IMR-90 (cell line): ENCODE measurements at regions not wholly inside any gene's neighbourhood (a gene's known extent, or its start where the extent isn't known, plus 50 kb on each side); places are given as distances from the start of the nearest gene placed in this dataset.

Experiments used
- ATAC-seq: fragments of 200-7000 bp; cut with Tn5 transposase; 2 replicates; pipeline ENCODE4 v1.9.1; 2020; ENCODE audit warnings: low read depth, mild to moderate bottlenecking, moderate library complexity
- BruUV-seq: library from RNA; stranded (reverse); fragments of 400-500 nt; replicated peaks from 2 replicates; lab custom pipeline; 2021; lab: Mats Ljungman, UMichigan
- CTCF ChIA-PET: fragments of 300-600 bp; formaldehyde crosslinking; extraction: SDS; loops from one replicate; lab custom pipeline; 2021; ENCODE audit warnings: antibody characterized with exemption; lab: Yijun Ruan, JAX
- POLR2A ChIA-PET: fragments of 300-600 bp; sonication (Branson Sonifier 250); formaldehyde crosslinking; loops from one replicate; lab custom pipeline; 2022; ENCODE audit warnings: antibody characterized with exemption; ENCODE audit not compliant: unreplicated experiment; lab: Charles Lee
- DNase-seq: peaks from one replicate; pipeline ENCODE4 v3.0.0; 2013
- H2AFZ ChIP-seq: replicated peaks from 2 replicates; pipeline ENCODE3; 2013; ENCODE audit warnings: low read length, mild to moderate bottlenecking; ENCODE audit not compliant: poor library complexity
- H2AK5ac ChIP-seq: 2 replicates; pipeline ENCODE4 v1.6.1; 2013; ENCODE audit warnings: low read depth, low read length, inconsistent platforms
- H2AK9ac ChIP-seq: replicated peaks from 2 replicates; pipeline ENCODE3; 2013; ENCODE audit warnings: mild to moderate bottlenecking, low read depth, low read length, moderate library complexity; ENCODE audit not compliant: poor library complexity
- H2BK120ac ChIP-seq: 2 replicates; pipeline ENCODE4 v1.6.1; 2013; ENCODE audit warnings: low read depth, low read length, inconsistent platforms
- H2BK15ac ChIP-seq: 3 replicates; pipeline ENCODE4 v1.6.1; 2013; ENCODE audit warnings: low read depth, low read length, inconsistent platforms
- H2BK20ac ChIP-seq: 2 replicates; pipeline ENCODE4 v1.6.1; 2013; ENCODE audit warnings: low read depth, mild to moderate bottlenecking, inconsistent platforms, low read length, moderate library complexity
- H2BK5ac ChIP-seq: 2 replicates; pipeline ENCODE4 v1.6.1; 2013; ENCODE audit warnings: mild to moderate bottlenecking, low read depth, low read length, inconsistent platforms; ENCODE audit not compliant: poor library complexity, severe bottlenecking
- H3K14ac ChIP-seq: replicated peaks from 2 replicates; pipeline ENCODE4 v1.6.1; 2013; ENCODE audit warnings: low read depth, low read length, inconsistent platforms
- H3K18ac ChIP-seq: 2 replicates; pipeline ENCODE4 v1.6.1; 2013; ENCODE audit warnings: low read depth, low read length, control low read depth
- H3K23ac ChIP-seq: 2 replicates; pipeline ENCODE4 v1.6.1; 2013; ENCODE audit warnings: low read depth, low read length, inconsistent platforms
- H3K27ac ChIP-seq: 2 replicates; pipeline ENCODE4 v1.5.1; 2013; ENCODE audit warnings: mild to moderate bottlenecking, control low read depth, low read length; ENCODE audit not compliant: insufficient read depth
- H3K27me3 ChIP-seq: 2 replicates; pipeline ENCODE4 v1.6.1; 2013; ENCODE audit warnings: low read length; ENCODE audit not compliant: control insufficient read depth, insufficient read depth
- H3K36me3 ChIP-seq: 2 replicates; pipeline ENCODE4 v1.6.1; 2013; ENCODE audit warnings: low read length, mixed read lengths; ENCODE audit not compliant: control insufficient read depth, insufficient read depth
- H3K4ac ChIP-seq: 2 replicates; pipeline ENCODE4 v1.6.1; 2013; ENCODE audit warnings: low read depth, low read length, inconsistent platforms
- H3K4me1 ChIP-seq: 2 replicates; pipeline ENCODE4 v1.6.1; 2013; ENCODE audit warnings: low read length, mixed read lengths; ENCODE audit not compliant: control insufficient read depth, insufficient read depth
- H3K4me2 ChIP-seq: 2 replicates; pipeline ENCODE4 v1.6.1; 2013; ENCODE audit warnings: low read depth, mild to moderate bottlenecking, control low read depth, low read length, moderate library complexity
- H3K4me3 ChIP-seq: 2 replicates; pipeline ENCODE4 v1.5.1; 2013; ENCODE audit warnings: low read depth, mild to moderate bottlenecking, control low read depth, low read length, moderate library complexity; ENCODE audit not compliant: insufficient read depth
- H3K56ac ChIP-seq: 2 replicates; pipeline ENCODE4 v1.6.1; 2013; ENCODE audit warnings: low read length, inconsistent platforms; ENCODE audit not compliant: insufficient read depth; ENCODE audit errors: extremely low read depth
- H3K79me1 ChIP-seq, 2 experiments: 2 replicates each; pipeline ENCODE4 v1.6.1; 2013; ENCODE audit warnings: low read length in 2 of 2, inconsistent platforms in 1 of 2, low read depth in 1 of 2
- H3K9ac ChIP-seq: 2 replicates; pipeline ENCODE4 v1.6.1; 2013; ENCODE audit warnings: low read depth, low read length, control low read depth
- H3K9me1 ChIP-seq: 2 replicates; pipeline ENCODE4 v1.6.1; 2013; ENCODE audit warnings: low read length, inconsistent platforms; ENCODE audit not compliant: insufficient read depth
- H3K9me3 ChIP-seq: 2 replicates; pipeline ENCODE4 v1.6.1; 2013; ENCODE audit warnings: low read length; ENCODE audit not compliant: control insufficient read depth, insufficient read depth
- H4K20me1 ChIP-seq: 2 replicates; pipeline ENCODE4 v1.6.1; 2013; ENCODE audit warnings: low read length, inconsistent platforms; ENCODE audit not compliant: insufficient read depth
- H4K5ac ChIP-seq: 2 replicates; pipeline ENCODE4 v1.6.1; 2013; ENCODE audit warnings: mild to moderate bottlenecking, low read depth, low read length, control low read depth
- H4K8ac ChIP-seq, 2 experiments: 2 replicates each; pipeline ENCODE4 v1.6.1; 2013; ENCODE audit warnings: low read depth in 2 of 2, low read length in 2 of 2, control low read depth in 1 of 2, inconsistent platforms in 1 of 2
- H4K91ac ChIP-seq: 2 replicates; pipeline ENCODE4 v1.6.1; 2013; ENCODE audit warnings: low read depth, low read length, inconsistent platforms; ENCODE audit not compliant: insufficient read depth
- CHD1 ChIP-seq: IDR thresholded peaks from 2 replicates; pipeline ENCODE4 v1.6.1; 2012; ENCODE audit warnings: low read depth, low read length, improper control_type of control experiment
- FOS ChIP-seq: fragments of 150-350 bp; IDR thresholded peaks from 2 replicates; pipeline ENCODE4 v1.6.1; 2016; ENCODE audit warnings: low read depth, low read length
- NFE2L2 ChIP-seq: fragments of 150-350 bp; IDR thresholded peaks from 2 replicates; pipeline ENCODE4 v1.6.1; 2016; ENCODE audit warnings: low read depth, mild to moderate bottlenecking, low read length
- POLR2A ChIP-seq: IDR thresholded peaks from 2 replicates; pipeline ENCODE4 v1.6.1; 2012; ENCODE audit warnings: mild to moderate bottlenecking, low read depth, low read length
- WGBS, 2 experiments: methylation state at CpG; one replicate each; pipeline versions ENCODE4 v1.1.5 to v1.1.7; 2013; ENCODE audit warnings: missing lambda C conversion rate in 2 of 2; ENCODE audit not compliant: insufficient read length in 1 of 2; ENCODE audit errors: extremely low coverage in 2 of 2; 5-methylcytosine and 5-hydroxymethylcytosine counted together
- dilution Hi-C: fragments of 300-500 bp; cut with HindIII; formaldehyde crosslinking; loops from one replicate; pipeline ENCODE4 v1.14.3; 2018; ENCODE audit warnings: low sequenced_read_pairs; ENCODE audit not compliant: unreplicated experiment
- in situ Hi-C: fragments of 300-500 bp; cut with MboI; formaldehyde crosslinking; loops from 3 replicates; pipeline ENCODE4 v1.14.3; 2019; ENCODE audit warnings: low sequenced_read_pairs, inconsistent platforms, mixed read lengths
- intact Hi-C: fragments of 100-400 bp; cut with micrococcal nuclease; formaldehyde crosslinking; loops from 2 replicates; pipeline ENCODE4 v1.10.0; 2022

GRCh38 chr17:68803164-68803929, 151.8 kb downstream of the ABCA8 start:
- H3K23ac ChIP-seq = no peak overlapping the region
- POLR2A ChIA-PET = no interaction called here
- no peak for DNase-seq
- no peaks in the 10 kb centered on the region for H3K36me3 ChIP-seq
- H3K4ac ChIP-seq = no peak overlapping the region
- H3K18ac ChIP-seq = no peak overlapping the region
- no peak overlapping the region for H2BK120ac ChIP-seq
- intact Hi-C loops = no loop called here
- no peak overlapping the region for H4K8ac ChIP-seq
- H3K79me1 ChIP-seq = no peaks in the 10 kb centered on the region
- H3K27me3 ChIP-seq = no peaks in the 10 kb centered on the region
- H3K4me1 ChIP-seq = peaks cover 2% of the 10 kb centered on the region; the same call in 1 of the 2 replicates
- no peaks in the 10 kb centered on the region for H4K20me1 ChIP-seq
- H3K4me2 ChIP-seq = no peak overlapping the region
- H3K14ac ChIP-seq = no peak overlapping the region
- no peak overlapping the region for H2BK15ac ChIP-seq
- H3K27ac ChIP-seq = no peak overlapping the region
- H2BK5ac ChIP-seq = no peak overlapping the region
- ATAC-seq = no peak
- no peak overlapping the region for H3K56ac ChIP-seq
- H3K9me1 ChIP-seq = no peaks in the 10 kb centered on the region
- no peak overlapping the region for H2AFZ ChIP-seq
- 100% methylated on average over 1 of the region's 4 CpGs; no CpG with 5 or more reads in 1 of the 2 experiments for WGBS, 2 experiments
- no peak overlapping the region for H2AK9ac ChIP-seq
- no peak overlapping the region for H3K4me3 ChIP-seq
- in situ Hi-C loops = no loop called here
- no peaks in the 10 kb centered on the region for H3K9me3 ChIP-seq
- H2AK5ac ChIP-seq = no peak overlapping the region
- TF ChIP-seq CHD1 (no peak), NFE2L2 (peak; percentile 28; the same call in 1 of the 2 replicates), POLR2A (no peak), FOS (no peak)
- no TSS peak for BruUV-seq
- CTCF ChIA-PET = no interaction called here
- no peak overlapping the region for H4K91ac ChIP-seq
- no peak overlapping the region for H2BK20ac ChIP-seq
- no peak overlapping the region for H3K9ac ChIP-seq
- H4K5ac ChIP-seq = no peak overlapping the region
- dilution Hi-C loops = no loop called here
